GM20000 (cell line): ENCODE measurements at regions not wholly inside any gene's neighbourhood (a gene's known extent, or its start where the extent isn't known, plus 50 kb on each side); places are given as distances from the start of the nearest gene placed in this dataset.

ENCODE experiments used
- DNase-seq: peaks from one replicate; pipeline ENCODE4 v3.0.0; 2012; ENCODE audit warnings: low spot score
- CTCF ChIP-seq: IDR thresholded peaks from 2 replicates; pipeline ENCODE4 v1.5.1; 2012; ENCODE audit warnings: mild to moderate bottlenecking, control low read depth; ENCODE audit errors: extremely low read depth, missing control alignments

- DNase-seq = no peak
- TF ChIP-seq CTCF = no peak
Measured at GRCh38 chr2:180195847-180196246, 188.8 kb upstream of the CWC22 start.

DNA sequence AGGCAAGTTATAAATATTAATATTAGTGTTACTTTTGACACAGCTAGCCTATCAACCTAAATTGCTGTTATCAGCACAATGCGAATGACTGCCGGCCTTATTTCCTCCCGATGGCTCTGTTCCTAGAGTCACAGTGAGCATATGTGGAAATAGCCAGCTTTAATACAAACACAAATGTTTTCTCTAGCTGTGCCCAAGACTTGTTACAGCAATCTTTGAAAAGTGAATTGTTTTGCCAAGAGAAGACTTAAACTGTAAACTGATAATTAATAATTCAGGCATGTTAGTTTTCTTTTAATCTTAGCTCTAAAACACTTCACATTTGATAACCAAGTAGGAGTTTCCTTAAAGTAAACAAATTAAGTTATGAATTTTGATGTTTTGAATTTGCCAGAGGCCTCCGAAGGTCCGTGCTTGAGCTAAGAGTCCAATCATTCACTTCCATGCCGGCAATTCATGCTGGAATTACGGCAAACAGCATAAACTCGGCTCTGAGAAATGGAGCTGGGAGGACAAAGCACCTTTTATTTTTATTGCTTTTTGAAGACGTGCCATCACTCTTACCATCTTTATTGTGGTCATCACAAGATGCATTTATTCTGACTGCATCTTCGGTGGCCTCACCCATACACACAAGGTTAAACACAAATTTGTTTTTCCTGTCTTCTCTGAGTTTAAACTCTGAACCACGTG lies 184.5 kb upstream of the CWC22 start:
- no peak for TF ChIP-seq CTCF
- DNase-seq = no peak

DNA sequence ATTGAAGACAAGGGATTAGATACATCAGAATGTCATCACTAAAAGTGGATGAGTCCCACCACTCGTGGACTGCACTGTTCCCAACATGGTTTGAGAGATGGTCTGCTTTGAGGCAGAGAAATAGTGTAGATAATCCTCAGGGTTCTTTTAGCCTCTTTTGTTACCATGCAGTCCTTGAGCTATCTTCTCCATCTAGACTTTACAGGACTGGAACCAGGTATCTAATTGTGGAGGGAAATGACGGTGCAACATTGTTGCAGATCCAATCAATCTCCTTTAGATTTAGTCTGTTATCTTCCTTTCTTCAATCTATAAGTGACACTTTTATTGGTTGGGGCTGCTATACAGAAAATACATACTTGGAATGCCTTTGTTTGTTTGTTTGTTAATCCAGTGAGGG lies 183.8 kb upstream of the CWC22 start:
- no peak for DNase-seq
- TF ChIP-seq CTCF = no peak

- TF ChIP-seq CTCF = no peak
- DNase-seq = no peak
Measured at GRCh38 chr2:180187611-180188010, 180.5 kb upstream of the CWC22 start.

GRCh38 chr2:180184506-180184905 lies 177.4 kb upstream of the CWC22 start:
- no peak for TF ChIP-seq CTCF

DNA sequence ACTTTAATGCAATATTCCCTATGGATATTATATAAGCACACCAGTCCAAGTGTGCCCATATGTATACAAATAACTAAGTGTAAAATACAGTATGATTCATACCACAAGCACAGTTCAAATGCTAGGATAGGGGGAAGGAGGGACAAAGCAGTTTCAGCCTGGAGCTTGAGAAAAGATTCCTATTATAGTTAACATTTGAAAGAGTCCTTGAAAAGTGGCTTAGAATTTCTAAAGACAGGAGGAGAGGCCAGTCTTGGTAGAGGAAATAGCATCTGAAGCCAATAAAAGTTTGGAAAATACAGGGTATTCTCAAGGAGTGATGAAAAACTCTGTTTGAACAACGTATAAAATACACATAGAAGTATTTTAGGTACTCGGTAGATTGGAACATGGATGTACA lies 173.4 kb upstream of the CWC22 start:
- TF ChIP-seq CTCF = no peak
- no peak for DNase-seq

More at GRCh38 chr2:180184506-180184905, 177.4 kb upstream of the CWC22 start:
- no peak for DNase-seq

DNA sequence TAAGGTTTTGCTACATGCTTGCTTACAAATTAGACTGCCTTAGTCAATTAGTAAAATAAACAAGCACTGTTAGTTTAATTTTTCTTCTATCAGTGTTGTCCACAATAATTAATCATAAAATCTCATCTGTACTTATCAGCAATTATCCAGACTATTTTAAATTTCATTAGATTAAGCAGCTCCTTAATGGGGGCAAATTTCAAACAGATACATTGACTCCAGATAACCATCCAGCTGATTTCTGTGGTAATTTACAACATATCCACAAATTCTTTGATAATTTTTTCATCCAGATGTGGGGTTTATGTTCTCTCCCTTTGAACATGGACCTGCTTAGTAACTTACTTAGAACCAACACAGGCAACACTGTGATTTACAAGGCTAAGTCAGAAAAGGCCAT lies 170.4 kb upstream of the CWC22 start:
- DNase-seq = no peak
- TF ChIP-seq CTCF = no peak
